GM03348 (cell line): ENCODE measurements at regions not wholly inside any gene's neighbourhood (a gene's known extent, or its start where the extent isn't known, plus 50 kb on each side); places are given as distances from the start of the nearest gene placed in this dataset.
"Not testable (repeated sequence)": the region's sequence is repeated elsewhere in the genome, so short reads cannot be mapped to it uniquely, and the experiment has no call there.

ENCODE experiments used
- DNase-seq: peaks from one replicate; pipeline ENCODE4 v3.0.0; 2012; ENCODE audit warnings: low spot score

GRCh38 chr2:106292627-106293026, 98.5 kb upstream of the UXS1 start:
- no peak for DNase-seq

GRCh38 chr2:106288873-106289272, 94.8 kb upstream of the UXS1 start:
- DNase-seq, result no peak

GRCh38 chr2:106285237-106285829, 91.2 kb upstream of the UXS1 start:
- DNase-seq, result no peak

- no peak for DNase-seq
Measured at GRCh38 chr2:106284691-106285202, 90.6 kb upstream of the UXS1 start.

- no peak for DNase-seq
Measured at GRCh38 chr2:106284255-106284654, 90.2 kb upstream of the UXS1 start.

- DNase-seq, result not testable (repeated sequence)
Measured at GRCh38 chr2:106283228-106284152, 89.4 kb upstream of the UXS1 start.

- no peak for DNase-seq
Measured at GRCh38 chr2:106282462-106283170, 88.5 kb upstream of the UXS1 start.

GRCh38 chr2:106281907-106282430, 87.9 kb upstream of the UXS1 start:
- DNase-seq, result not testable (repeated sequence)

- DNase-seq, result no peak
Measured at GRCh38 chr2:106280722-106281446, 86.8 kb upstream of the UXS1 start.

GRCh38 chr2:106280224-106280623, 86.1 kb upstream of the UXS1 start:
- DNase-seq, result no peak

GRCh38 chr2:106278112-106278876, 84.2 kb upstream of the UXS1 start:
- no peak for DNase-seq

GRCh38 chr2:106277426-106277825, 83.3 kb upstream of the UXS1 start:
- no peak for DNase-seq

- DNase-seq, result no peak
Measured at GRCh38 chr2:106275971-106276370, 81.9 kb upstream of the UXS1 start.

- DNase-seq, result no peak
Measured at GRCh38 chr2:106274668-106275067, 80.6 kb upstream of the UXS1 start.

GRCh38 chr2:106272216-106272807, 78.2 kb upstream of the UXS1 start:
- DNase-seq, result no peak

GRCh38 chr2:106270471-106270891, 76.4 kb upstream of the UXS1 start:
- DNase-seq, result no peak

GRCh38 chr2:106269591-106270291, 75.6 kb upstream of the UXS1 start:
- no peak for DNase-seq

GRCh38 chr2:106267997-106268396, 73.9 kb upstream of the UXS1 start:
- no peak for DNase-seq

- DNase-seq, result no peak
Measured at GRCh38 chr2:106261871-106262321, 67.8 kb upstream of the UXS1 start.

- DNase-seq, result not testable (repeated sequence)
Measured at GRCh38 chr2:106258859-106259258, 64.8 kb upstream of the UXS1 start.
